Dendritic cell treated with granulocyte-macrophage colony-stimulating factor and Interleukin-4, amounts not matched to agents 40 ng/mL and 50 ng/mL, for 4 days (primary cell): ENCODE measurements at regions not wholly inside any gene's neighbourhood (a gene's known extent, or its start where the extent isn't known, plus 50 kb on each side); places are given as distances from the start of the nearest gene placed in this dataset.
"Not testable (repeated sequence)": the region's sequence is repeated elsewhere in the genome, so short reads cannot be mapped to it uniquely, and the experiment has no call there.

ENCODE experiments used
- H3K27ac Mint-ChIP-seq: one replicate; pipeline ENCODE4 v1.8.0; 2022; ENCODE audit warnings: mild to moderate bottlenecking, mixed read lengths
- H3K27me3 Mint-ChIP-seq: one replicate; pipeline ENCODE4 v1.8.0; 2022; ENCODE audit warnings: mild to moderate bottlenecking, mixed read lengths
- H3K36me3 Mint-ChIP-seq: one replicate; pipeline ENCODE4 v1.8.0; 2022; ENCODE audit warnings: low read depth, mixed read lengths
- H3K4me1 Mint-ChIP-seq: one replicate; pipeline ENCODE4 v1.8.0; 2022; ENCODE audit warnings: low read depth, mixed read lengths
- H3K4me3 Mint-ChIP-seq: one replicate; pipeline ENCODE4 v1.8.0; 2022; ENCODE audit warnings: mild to moderate bottlenecking, moderate library complexity, mixed read lengths
- H3K9me3 Mint-ChIP-seq: one replicate; pipeline ENCODE4 v1.8.0; 2022; ENCODE audit warnings: mixed read lengths
- intact Hi-C: fragments of 100-400 bp; cut with micrococcal nuclease; formaldehyde crosslinking; loops from one replicate; pipeline ENCODE4 v1.15.0; 2022

- H3K36me3 Mint-ChIP-seq, H3K4me1 Mint-ChIP-seq, H3K27ac Mint-ChIP-seq, intact Hi-C loops, H3K4me3 Mint-ChIP-seq, H3K27me3 Mint-ChIP-seq: not testable (repeated sequence)
- peaks cover 43% of the 10 kb centered on the region for H3K9me3 Mint-ChIP-seq
Observed at GRCh38 chr22:11561744-11562143, 3966.2 kb upstream of the OR11H1 start.

GRCh38 chr22:11568837-11569563 lies 3959.0 kb upstream of the OR11H1 start:
- intact Hi-C loops, H3K4me3 Mint-ChIP-seq, H3K4me1 Mint-ChIP-seq, H3K27me3 Mint-ChIP-seq, H3K36me3 Mint-ChIP-seq, H3K27ac Mint-ChIP-seq: not testable (repeated sequence)
- peaks cover 75% of the 10 kb centered on the region for H3K9me3 Mint-ChIP-seq

GRCh38 chr22:11569564-11569940 lies 3958.4 kb upstream of the OR11H1 start:
- H3K27me3 Mint-ChIP-seq, H3K36me3 Mint-ChIP-seq, intact Hi-C loops, H3K27ac Mint-ChIP-seq, H3K4me3 Mint-ChIP-seq, H3K4me1 Mint-ChIP-seq: not testable (repeated sequence)
- peaks cover 80% of the 10 kb centered on the region for H3K9me3 Mint-ChIP-seq

- intact Hi-C loops, H3K27me3 Mint-ChIP-seq, H3K36me3 Mint-ChIP-seq, H3K4me3 Mint-ChIP-seq, H3K27ac Mint-ChIP-seq, H3K4me1 Mint-ChIP-seq: not testable (repeated sequence)
- H3K9me3 Mint-ChIP-seq: peaks cover 84% of the 10 kb centered on the region
Observed at GRCh38 chr22:11573154-11573553, 3954.8 kb upstream of the OR11H1 start.

GRCh38 chr22:11574231-11574630 lies 3953.8 kb upstream of the OR11H1 start:
- intact Hi-C loops, H3K4me3 Mint-ChIP-seq, H3K27ac Mint-ChIP-seq, H3K4me1 Mint-ChIP-seq, H3K27me3 Mint-ChIP-seq, H3K36me3 Mint-ChIP-seq: not testable (repeated sequence)
- H3K9me3 Mint-ChIP-seq: peaks cover 84% of the 10 kb centered on the region

- peaks cover 84% of the 10 kb centered on the region for H3K9me3 Mint-ChIP-seq
- H3K27me3 Mint-ChIP-seq, intact Hi-C loops: not testable (repeated sequence)
Observed at GRCh38 chr22:11574659-11575058, 3953.3 kb upstream of the OR11H1 start.

GRCh38 chr22:11576740-11577139 lies 3951.3 kb upstream of the OR11H1 start:
- H3K4me1 Mint-ChIP-seq, H3K4me3 Mint-ChIP-seq, intact Hi-C loops, H3K27me3 Mint-ChIP-seq, H3K36me3 Mint-ChIP-seq, H3K27ac Mint-ChIP-seq: not testable (repeated sequence)
- peaks cover 86% of the 10 kb centered on the region for H3K9me3 Mint-ChIP-seq

More at GRCh38 chr22:11574659-11575058, 3953.3 kb upstream of the OR11H1 start:
- H3K4me1 Mint-ChIP-seq, H3K27ac Mint-ChIP-seq, H3K36me3 Mint-ChIP-seq, H3K4me3 Mint-ChIP-seq: not testable (repeated sequence)

GRCh38 chr22:11578115-11578514 lies 3949.9 kb upstream of the OR11H1 start:
- H3K27me3 Mint-ChIP-seq, H3K36me3 Mint-ChIP-seq, H3K4me3 Mint-ChIP-seq, H3K4me1 Mint-ChIP-seq, H3K27ac Mint-ChIP-seq, intact Hi-C loops: not testable (repeated sequence)
- peaks cover 86% of the 10 kb centered on the region for H3K9me3 Mint-ChIP-seq

GRCh38 chr22:11578551-11578950 lies 3949.4 kb upstream of the OR11H1 start:
- intact Hi-C loops, H3K36me3 Mint-ChIP-seq, H3K27ac Mint-ChIP-seq, H3K4me3 Mint-ChIP-seq, H3K4me1 Mint-ChIP-seq, H3K27me3 Mint-ChIP-seq: not testable (repeated sequence)
- H3K9me3 Mint-ChIP-seq: peaks cover 87% of the 10 kb centered on the region

GRCh38 chr22:11582048-11582447 lies 3945.9 kb upstream of the OR11H1 start:
- H3K36me3 Mint-ChIP-seq, intact Hi-C loops, H3K27ac Mint-ChIP-seq, H3K27me3 Mint-ChIP-seq, H3K4me3 Mint-ChIP-seq, H3K4me1 Mint-ChIP-seq: not testable (repeated sequence)
- H3K9me3 Mint-ChIP-seq: peaks cover 81% of the 10 kb centered on the region

GRCh38 chr22:11584231-11584630 lies 3943.8 kb upstream of the OR11H1 start:
- H3K4me3 Mint-ChIP-seq, H3K27ac Mint-ChIP-seq, H3K4me1 Mint-ChIP-seq, H3K36me3 Mint-ChIP-seq, intact Hi-C loops, H3K27me3 Mint-ChIP-seq: not testable (repeated sequence)
- peaks cover 64% of the 10 kb centered on the region for H3K9me3 Mint-ChIP-seq

- H3K4me1 Mint-ChIP-seq, H3K4me3 Mint-ChIP-seq, H3K27ac Mint-ChIP-seq, intact Hi-C loops, H3K36me3 Mint-ChIP-seq, H3K27me3 Mint-ChIP-seq: not testable (repeated sequence)
- peaks cover 71% of the 10 kb centered on the region for H3K9me3 Mint-ChIP-seq
Observed at GRCh38 chr22:11594552-11594951, 3933.4 kb upstream of the OR11H1 start.

GRCh38 chr22:11597666-11598358 lies 3930.2 kb upstream of the OR11H1 start:
- peaks cover 66% of the 10 kb centered on the region for H3K9me3 Mint-ChIP-seq
- H3K36me3 Mint-ChIP-seq, H3K27ac Mint-ChIP-seq, intact Hi-C loops, H3K4me1 Mint-ChIP-seq, H3K4me3 Mint-ChIP-seq, H3K27me3 Mint-ChIP-seq: not testable (repeated sequence)

- Mint-ChIP-seq H3K4me1 (no peaks in the 10 kb centered on the region), H3K36me3 (no peaks in the 10 kb centered on the region), H3K27me3 (no peaks in the 10 kb centered on the region), H3K27ac (no peak overlapping the region), H3K4me3 (no peak overlapping the region), H3K9me3 (peaks cover 59% of the 10 kb centered on the region)
- intact Hi-C loops: no loop called here
Observed at GRCh38 chr22:11598492-11599440, 3929.2 kb upstream of the OR11H1 start.
